ENCODE measurements at regions not wholly inside any gene's neighbourhood (a gene's known extent, or its start where the extent isn't known, plus 50 kb on each side); places are given as distances from the start of the nearest gene placed in this dataset.

DNA sequence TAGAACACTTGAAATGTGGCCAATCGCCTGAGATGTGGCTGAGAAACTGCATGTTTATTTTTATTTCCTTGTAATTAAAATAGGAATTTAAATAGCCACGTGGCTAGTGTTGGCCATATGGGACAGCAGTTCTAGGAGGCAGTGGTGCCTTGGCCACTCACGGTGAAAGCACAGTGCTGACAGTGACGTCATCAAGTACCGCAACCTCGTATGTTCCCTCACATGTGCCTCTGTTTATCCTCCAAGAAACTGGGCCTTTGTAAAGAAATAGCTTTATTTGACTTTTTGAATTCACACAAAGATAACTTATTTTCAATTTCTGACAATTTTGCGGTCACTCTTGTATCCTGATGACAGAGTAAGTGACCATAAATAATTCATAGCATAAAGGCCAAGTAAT, 575.0 kb downstream of the DCDC2C start:
- peaks cover 2% of the 10 kb centered on the region for H3K27me3 Mint-ChIP-seq (ENCODE audit: unreplicated experiment)
- H3K4me3 Mint-ChIP-seq (ENCODE audit: unreplicated experiment): no peak overlapping the region
- no peaks in the 10 kb centered on the region for H3K36me3 Mint-ChIP-seq (ENCODE audit: unreplicated experiment)
- no peak overlapping the region for H3K27ac Mint-ChIP-seq (ENCODE audit: unreplicated experiment)
- H3K4me1 Mint-ChIP-seq (ENCODE audit: unreplicated experiment): no peaks in the 10 kb centered on the region
- DNase-seq (ENCODE audit: extremely low spot score, unreplicated experiment): no peak
- TF ChIP-seq, protein P1, sequence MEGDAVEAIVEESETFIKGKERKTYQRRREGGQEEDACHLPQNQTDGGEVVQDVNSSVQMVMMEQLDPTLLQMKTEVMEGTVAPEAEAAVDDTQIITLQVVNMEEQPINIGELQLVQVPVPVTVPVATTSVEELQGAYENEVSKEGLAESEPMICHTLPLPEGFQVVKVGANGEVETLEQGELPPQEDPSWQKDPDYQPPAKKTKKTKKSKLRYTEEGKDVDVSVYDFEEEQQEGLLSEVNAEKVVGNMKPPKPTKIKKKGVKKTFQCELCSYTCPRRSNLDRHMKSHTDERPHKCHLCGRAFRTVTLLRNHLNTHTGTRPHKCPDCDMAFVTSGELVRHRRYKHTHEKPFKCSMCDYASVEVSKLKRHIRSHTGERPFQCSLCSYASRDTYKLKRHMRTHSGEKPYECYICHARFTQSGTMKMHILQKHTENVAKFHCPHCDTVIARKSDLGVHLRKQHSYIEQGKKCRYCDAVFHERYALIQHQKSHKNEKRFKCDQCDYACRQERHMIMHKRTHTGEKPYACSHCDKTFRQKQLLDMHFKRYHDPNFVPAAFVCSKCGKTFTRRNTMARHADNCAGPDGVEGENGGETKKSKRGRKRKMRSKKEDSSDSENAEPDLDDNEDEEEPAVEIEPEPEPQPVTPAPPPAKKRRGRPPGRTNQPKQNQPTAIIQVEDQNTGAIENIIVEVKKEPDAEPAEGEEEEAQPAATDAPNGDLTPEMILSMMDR (IDR thresholded peaks at IDR 0.05): no peak
- H3K9me3 Mint-ChIP-seq (ENCODE audit: unreplicated experiment): no peaks in the 10 kb centered on the region

DNA sequence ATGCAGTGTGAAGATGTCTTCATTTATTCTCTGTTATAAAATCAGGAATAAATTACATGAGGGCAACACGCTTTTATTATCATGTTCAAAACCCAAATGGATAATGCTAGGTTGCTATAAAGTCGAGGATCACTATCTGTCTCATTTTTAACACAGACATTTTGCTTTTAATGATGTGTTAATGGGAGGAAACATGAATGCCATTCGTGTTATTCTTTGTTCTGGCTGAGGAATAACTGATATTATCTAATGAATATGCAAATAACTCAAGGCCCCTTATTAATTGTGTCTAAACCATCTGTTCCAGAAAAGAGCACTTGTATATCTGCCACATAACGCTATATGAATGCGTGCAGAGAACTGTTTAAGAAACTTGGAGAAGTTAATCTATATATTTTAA, 576.1 kb downstream of the DCDC2C start:
- Mint-ChIP-seq H3K9me3 (ENCODE audit: unreplicated experiment) (no peaks in the 10 kb centered on the region), H3K4me3 (ENCODE audit: unreplicated experiment) (no peak overlapping the region), H3K36me3 (ENCODE audit: unreplicated experiment) (no peaks in the 10 kb centered on the region), H3K27ac (ENCODE audit: unreplicated experiment) (no peak overlapping the region), H3K4me1 (ENCODE audit: unreplicated experiment) (peaks cover 4% of the 10 kb centered on the region), H3K27me3 (ENCODE audit: unreplicated experiment) (peaks cover 2% of the 10 kb centered on the region)
- DNase-seq (ENCODE audit: extremely low spot score, unreplicated experiment): no peak
- TF ChIP-seq, protein P1 (IDR thresholded peaks at IDR 0.05): no peak

DNA sequence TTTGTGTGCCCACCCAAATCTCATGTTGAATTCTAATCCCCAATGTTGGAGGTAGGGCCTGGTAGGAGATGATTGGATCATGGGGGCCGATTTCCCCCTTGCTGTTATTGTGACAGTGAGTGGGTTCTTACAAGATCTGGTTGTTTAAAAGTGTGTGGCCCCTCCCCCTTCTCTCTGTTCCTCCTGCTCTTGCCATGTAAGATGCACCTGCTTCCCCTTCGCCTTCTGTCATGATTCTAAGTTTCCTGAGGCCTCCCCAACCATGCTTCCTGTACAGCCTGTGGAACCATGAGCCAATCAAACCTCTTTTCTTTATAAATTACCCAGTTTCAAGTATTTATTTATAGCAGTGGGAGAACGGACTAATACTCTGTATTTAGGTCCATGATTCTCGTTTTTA, 588.1 kb downstream of the DCDC2C start:
- TF ChIP-seq, protein P1 (IDR thresholded peaks at IDR 0.05): no peak
- Mint-ChIP-seq H3K27ac (ENCODE audit: unreplicated experiment) (no peak overlapping the region), H3K36me3 (ENCODE audit: unreplicated experiment) (no peaks in the 10 kb centered on the region), H3K9me3 (ENCODE audit: unreplicated experiment) (no peaks in the 10 kb centered on the region), H3K27me3 (ENCODE audit: unreplicated experiment) (no peaks in the 10 kb centered on the region), H3K4me3 (ENCODE audit: unreplicated experiment) (no peak overlapping the region), H3K4me1 (ENCODE audit: unreplicated experiment) (no peaks in the 10 kb centered on the region)
- DNase-seq (ENCODE audit: extremely low spot score, unreplicated experiment): no peak

DNA sequence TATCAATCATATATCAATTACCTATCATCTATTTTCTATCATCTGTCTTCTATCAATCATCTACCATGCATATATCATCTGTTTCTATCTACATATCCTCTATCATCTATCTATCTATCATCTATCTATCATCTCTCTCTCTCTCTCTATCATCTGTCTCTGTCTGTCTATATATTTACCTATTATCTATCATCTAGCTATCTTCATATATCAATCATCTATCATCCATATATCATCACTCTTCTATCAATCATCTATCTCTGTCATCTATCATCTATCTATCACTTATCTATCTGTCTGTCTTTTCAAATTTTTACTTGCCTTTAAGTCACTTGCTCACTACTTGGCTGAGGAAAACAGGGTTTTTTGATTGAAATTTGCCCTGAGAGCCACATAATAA, 592.3 kb downstream of the DCDC2C start:
- Mint-ChIP-seq H3K4me1 (ENCODE audit: unreplicated experiment) (no peaks in the 10 kb centered on the region), H3K36me3 (ENCODE audit: unreplicated experiment) (no peaks in the 10 kb centered on the region), H3K9me3 (ENCODE audit: unreplicated experiment) (no peaks in the 10 kb centered on the region), H3K27ac (ENCODE audit: unreplicated experiment) (no peak overlapping the region), H3K27me3 (ENCODE audit: unreplicated experiment) (no peaks in the 10 kb centered on the region), H3K4me3 (ENCODE audit: unreplicated experiment) (no peak overlapping the region)
- TF ChIP-seq, protein P1 (IDR thresholded peaks at IDR 0.05): no peak
- no peak for DNase-seq (ENCODE audit: extremely low spot score, unreplicated experiment)

DNA sequence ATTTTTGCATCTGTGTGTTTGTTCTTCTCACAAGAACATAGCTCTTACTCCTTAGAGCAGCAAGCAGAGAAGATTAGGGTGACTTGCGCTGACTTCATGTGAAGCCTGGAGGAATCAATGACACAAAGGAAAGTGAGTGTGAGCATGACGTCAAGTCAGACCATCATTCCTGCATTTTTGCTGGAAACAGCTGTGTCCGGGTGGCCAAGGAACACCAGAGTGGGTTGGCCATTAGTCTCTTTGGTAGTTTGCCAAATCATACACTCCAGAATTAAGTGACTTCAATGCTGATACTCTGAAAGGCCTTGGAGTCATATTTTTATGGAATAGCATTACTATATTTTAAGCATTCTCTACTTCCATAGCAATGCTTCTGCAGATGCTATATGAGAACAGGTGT, 597.2 kb downstream of the DCDC2C start:
- no peak overlapping the region for H3K4me3 Mint-ChIP-seq (ENCODE audit: unreplicated experiment)
- H3K27me3 Mint-ChIP-seq (ENCODE audit: unreplicated experiment): no peaks in the 10 kb centered on the region
- H3K36me3 Mint-ChIP-seq (ENCODE audit: unreplicated experiment): no peaks in the 10 kb centered on the region
- H3K27ac Mint-ChIP-seq (ENCODE audit: unreplicated experiment): no peak overlapping the region
- no peak for DNase-seq (ENCODE audit: extremely low spot score, unreplicated experiment)
- H3K4me1 Mint-ChIP-seq (ENCODE audit: unreplicated experiment): no peaks in the 10 kb centered on the region
- TF ChIP-seq, protein P1 (IDR thresholded peaks at IDR 0.05): no peak
- no peaks in the 10 kb centered on the region for H3K9me3 Mint-ChIP-seq (ENCODE audit: unreplicated experiment)

Data from osteocyte (in vitro differentiated cells).